ENCODE measurements at regions not wholly inside any gene's neighbourhood (a gene's known extent, or its start where the extent isn't known, plus 50 kb on each side); places are given as distances from the start of the nearest gene placed in this dataset.

DNA sequence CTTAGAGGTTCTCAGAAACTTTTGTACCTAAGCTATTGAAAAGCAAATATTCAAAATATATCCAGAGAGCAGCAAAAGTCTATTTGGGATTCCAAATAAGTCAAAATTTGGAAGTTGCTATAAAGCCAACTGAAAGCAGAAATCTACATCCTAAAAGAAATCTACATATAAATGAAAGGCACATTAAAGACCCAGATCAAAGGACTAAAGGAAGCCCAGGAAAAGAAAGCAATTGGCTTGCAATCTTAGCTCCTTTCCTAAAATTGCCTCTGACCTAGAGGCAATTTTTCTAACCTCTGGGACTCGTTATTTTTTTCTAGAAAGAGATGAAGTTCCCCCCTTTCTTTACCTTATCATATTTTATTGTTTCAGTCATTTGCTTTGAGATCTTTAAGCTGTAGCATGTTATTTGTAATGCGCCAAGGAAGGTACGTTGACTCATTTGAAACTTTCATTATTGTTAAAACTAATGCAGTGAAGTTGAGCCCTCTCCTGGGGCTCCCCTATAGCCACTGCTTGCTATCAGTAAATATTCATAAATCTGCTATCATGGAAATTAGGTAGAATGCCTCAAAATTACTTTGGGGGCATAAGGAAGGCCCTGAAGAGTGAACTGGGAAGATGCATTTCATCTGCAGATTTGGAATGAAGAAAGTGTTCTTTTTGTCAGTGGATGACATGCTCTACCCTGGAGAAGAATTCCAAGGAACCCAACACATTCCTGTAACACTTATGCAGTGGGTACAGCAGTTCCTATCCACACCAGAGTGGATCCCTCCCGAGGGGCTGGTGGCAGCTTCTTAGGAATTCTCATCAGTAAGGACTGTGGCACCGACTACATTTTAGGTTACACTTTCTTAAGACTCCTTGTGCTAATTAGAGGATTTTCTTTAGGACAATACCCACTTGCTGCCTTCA, 177.8 kb upstream of the IGFBP7 start:
- Mint-ChIP-seq H3K27me3 (ENCODE audit: unreplicated experiment) (no peaks in the 10 kb centered on the region), H3K27ac (ENCODE audit: unreplicated experiment) (no peak overlapping the region), H3K4me3 (ENCODE audit: unreplicated experiment) (no peak overlapping the region), H3K9me3 (ENCODE audit: unreplicated experiment) (no peaks in the 10 kb centered on the region), H3K36me3 (ENCODE audit: unreplicated experiment) (no peaks in the 10 kb centered on the region), H3K4me1 (ENCODE audit: low read depth, unreplicated experiment) (no peaks in the 10 kb centered on the region)
- TF ChIP-seq, protein P1, sequence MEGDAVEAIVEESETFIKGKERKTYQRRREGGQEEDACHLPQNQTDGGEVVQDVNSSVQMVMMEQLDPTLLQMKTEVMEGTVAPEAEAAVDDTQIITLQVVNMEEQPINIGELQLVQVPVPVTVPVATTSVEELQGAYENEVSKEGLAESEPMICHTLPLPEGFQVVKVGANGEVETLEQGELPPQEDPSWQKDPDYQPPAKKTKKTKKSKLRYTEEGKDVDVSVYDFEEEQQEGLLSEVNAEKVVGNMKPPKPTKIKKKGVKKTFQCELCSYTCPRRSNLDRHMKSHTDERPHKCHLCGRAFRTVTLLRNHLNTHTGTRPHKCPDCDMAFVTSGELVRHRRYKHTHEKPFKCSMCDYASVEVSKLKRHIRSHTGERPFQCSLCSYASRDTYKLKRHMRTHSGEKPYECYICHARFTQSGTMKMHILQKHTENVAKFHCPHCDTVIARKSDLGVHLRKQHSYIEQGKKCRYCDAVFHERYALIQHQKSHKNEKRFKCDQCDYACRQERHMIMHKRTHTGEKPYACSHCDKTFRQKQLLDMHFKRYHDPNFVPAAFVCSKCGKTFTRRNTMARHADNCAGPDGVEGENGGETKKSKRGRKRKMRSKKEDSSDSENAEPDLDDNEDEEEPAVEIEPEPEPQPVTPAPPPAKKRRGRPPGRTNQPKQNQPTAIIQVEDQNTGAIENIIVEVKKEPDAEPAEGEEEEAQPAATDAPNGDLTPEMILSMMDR (IDR thresholded peaks at IDR 0.05; ENCODE audit: partially characterized antibody, unreplicated experiment): no peak
- DNase-seq: no peak

DNA sequence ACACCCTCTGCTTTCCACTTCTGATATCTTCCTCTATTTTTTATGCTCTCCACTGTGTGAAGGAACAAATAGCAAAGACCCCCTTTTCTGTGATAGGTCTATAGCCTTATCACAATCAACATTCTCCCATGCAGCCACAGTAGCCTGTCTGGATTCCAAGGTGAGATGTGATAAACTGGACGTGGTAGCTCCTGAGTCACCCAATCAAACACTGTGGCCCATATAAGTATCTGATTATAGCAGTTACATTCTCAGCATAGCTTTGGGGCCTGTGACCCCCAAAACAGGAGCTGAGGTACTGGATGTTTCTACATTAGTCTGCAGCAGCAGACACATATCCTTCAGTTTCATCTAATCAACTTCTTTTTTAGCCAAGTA, 172.7 kb upstream of the IGFBP7 start:
- H3K9me3 Mint-ChIP-seq (ENCODE audit: unreplicated experiment): no peaks in the 10 kb centered on the region
- H3K4me1 Mint-ChIP-seq (ENCODE audit: low read depth, unreplicated experiment): no peaks in the 10 kb centered on the region
- no peak overlapping the region for H3K27ac Mint-ChIP-seq (ENCODE audit: unreplicated experiment)
- no peak for DNase-seq
- TF ChIP-seq, protein P1 (IDR thresholded peaks at IDR 0.05; ENCODE audit: partially characterized antibody, unreplicated experiment): no peak
- no peaks in the 10 kb centered on the region for H3K36me3 Mint-ChIP-seq (ENCODE audit: unreplicated experiment)
- H3K4me3 Mint-ChIP-seq (ENCODE audit: unreplicated experiment): no peak overlapping the region
- no peaks in the 10 kb centered on the region for H3K27me3 Mint-ChIP-seq (ENCODE audit: unreplicated experiment)

DNA sequence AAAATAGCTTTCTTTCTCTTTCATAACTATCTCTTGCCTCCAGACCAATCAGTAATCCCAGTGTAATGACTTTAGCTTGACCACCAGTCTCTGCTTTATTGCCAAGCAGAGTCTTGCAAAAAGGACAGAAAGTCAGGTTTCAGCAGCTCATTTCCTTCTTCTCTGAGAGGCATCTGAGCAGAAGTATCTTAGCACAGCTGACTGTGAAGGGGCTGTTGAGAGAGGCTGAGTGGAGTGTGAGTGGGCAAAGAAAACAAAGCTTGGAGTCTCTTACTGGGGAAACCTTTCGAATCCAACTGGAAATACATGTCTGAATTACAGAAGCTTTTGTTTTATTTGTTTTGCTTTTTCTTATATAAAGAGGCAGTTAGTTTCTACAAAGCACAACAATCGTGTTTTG, 170.3 kb upstream of the IGFBP7 start:
- DNase-seq: no peak
- Mint-ChIP-seq H3K4me1 (ENCODE audit: low read depth, unreplicated experiment) (no peaks in the 10 kb centered on the region), H3K27ac (ENCODE audit: unreplicated experiment) (no peak overlapping the region), H3K9me3 (ENCODE audit: unreplicated experiment) (no peaks in the 10 kb centered on the region), H3K27me3 (ENCODE audit: unreplicated experiment) (no peaks in the 10 kb centered on the region), H3K36me3 (ENCODE audit: unreplicated experiment) (no peaks in the 10 kb centered on the region), H3K4me3 (ENCODE audit: unreplicated experiment) (no peak overlapping the region)
- TF ChIP-seq, protein P1 (IDR thresholded peaks at IDR 0.05; ENCODE audit: partially characterized antibody, unreplicated experiment): no peak

DNA sequence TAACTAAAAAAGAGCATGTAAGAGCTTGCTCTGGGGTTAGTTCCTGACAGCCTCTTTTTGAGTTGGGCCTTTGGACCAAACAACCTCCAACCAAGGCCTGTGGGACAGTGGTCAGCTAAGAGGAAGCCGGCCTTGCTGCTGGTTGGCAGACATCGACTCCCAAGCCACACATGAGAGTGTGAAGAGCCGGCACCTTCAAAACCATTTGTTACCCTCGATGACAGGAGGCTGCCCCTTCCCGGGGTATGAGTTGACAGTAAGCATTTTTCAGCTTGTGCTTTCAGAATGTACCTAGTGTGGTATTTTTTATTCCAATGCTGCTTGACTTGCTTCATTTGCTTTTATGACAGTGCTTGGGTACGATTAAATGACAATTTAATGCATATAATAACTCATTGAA, 168.6 kb upstream of the IGFBP7 start:
- DNase-seq: no peak
- no peaks in the 10 kb centered on the region for H3K4me1 Mint-ChIP-seq (ENCODE audit: low read depth, unreplicated experiment)
- H3K9me3 Mint-ChIP-seq (ENCODE audit: unreplicated experiment): no peaks in the 10 kb centered on the region
- H3K36me3 Mint-ChIP-seq (ENCODE audit: unreplicated experiment): no peaks in the 10 kb centered on the region
- H3K27me3 Mint-ChIP-seq (ENCODE audit: unreplicated experiment): no peaks in the 10 kb centered on the region
- TF ChIP-seq, protein P1 (IDR thresholded peaks at IDR 0.05; ENCODE audit: partially characterized antibody, unreplicated experiment): no peak
- H3K27ac Mint-ChIP-seq (ENCODE audit: unreplicated experiment): no peak overlapping the region
- H3K4me3 Mint-ChIP-seq (ENCODE audit: unreplicated experiment): no peak overlapping the region

DNA sequence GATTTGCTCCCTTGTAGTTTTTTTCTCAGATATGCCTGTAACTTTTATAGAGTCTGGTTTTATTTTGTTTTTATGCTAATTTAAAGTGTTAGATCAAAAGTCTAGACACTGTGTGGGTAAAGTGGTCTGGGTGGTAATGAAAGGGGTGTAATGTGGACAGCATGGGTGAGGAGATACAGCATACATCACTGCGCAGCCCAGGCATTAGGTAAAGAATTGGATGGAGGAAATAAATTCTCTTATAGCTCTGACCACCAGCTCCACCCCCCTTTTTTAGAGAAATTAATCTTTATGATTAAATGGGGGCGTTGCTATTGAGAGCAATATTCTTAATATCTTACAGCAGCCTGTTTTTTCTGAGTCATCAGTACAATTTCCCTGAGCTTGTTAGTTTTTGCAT, 163.9 kb upstream of the IGFBP7 start:
- Mint-ChIP-seq H3K4me3 (ENCODE audit: unreplicated experiment) (no peak overlapping the region), H3K27me3 (ENCODE audit: unreplicated experiment) (no peaks in the 10 kb centered on the region), H3K9me3 (ENCODE audit: unreplicated experiment) (no peaks in the 10 kb centered on the region), H3K27ac (ENCODE audit: unreplicated experiment) (no peak overlapping the region), H3K36me3 (ENCODE audit: unreplicated experiment) (no peaks in the 10 kb centered on the region), H3K4me1 (ENCODE audit: low read depth, unreplicated experiment) (peaks cover 3% of the 10 kb centered on the region)
- TF ChIP-seq, protein P1 (IDR thresholded peaks at IDR 0.05; ENCODE audit: partially characterized antibody, unreplicated experiment): no peak
- DNase-seq: no peak
